WTC11 (cell line): ENCODE measurements at regions not wholly inside any gene's neighbourhood (a gene's known extent, or its start where the extent isn't known, plus 50 kb on each side); places are given as distances from the start of the nearest gene placed in this dataset.

ENCODE experiments used
- ATAC-seq: fragments of 200-7000 bp; cut with Tn5 transposase; 2 replicates; pipeline ENCODE4 v1.10.0; 2021; ENCODE audit warnings: mild to moderate bottlenecking, moderate library complexity
- CTCF ChIA-PET: fragments of 300-600 bp; sonication (Branson Sonifier 250); formaldehyde crosslinking; loops from one replicate; lab custom pipeline; 2021; ENCODE audit warnings: antibody characterized with exemption; lab: Charles Lee
- POLR2A ChIA-PET: fragments of 350-600 bp; sonication (Branson Sonifier 250); formaldehyde crosslinking; loops from one replicate; lab custom pipeline; 2021; ENCODE audit warnings: antibody characterized with exemption; lab: Charles Lee
- DNase-seq: peaks from one replicate; pipeline ENCODE4 v3.0.0; 2021; ENCODE audit warnings: low spot score
- H3K27ac Mint-ChIP-seq: 2 replicates; pipeline ENCODE4 v1.8.0; 2021; ENCODE audit warnings: mixed read lengths
- H3K27me3 Mint-ChIP-seq: 2 replicates; pipeline ENCODE4 v1.8.0; 2021; ENCODE audit warnings: low read depth, mild to moderate bottlenecking, moderate library complexity, mixed read lengths
- H3K36me3 Mint-ChIP-seq: 2 replicates; pipeline ENCODE4 v1.8.0; 2021; ENCODE audit warnings: mixed read lengths
- H3K4me1 Mint-ChIP-seq: 2 replicates; pipeline ENCODE4 v1.8.0; 2022; ENCODE audit warnings: mixed read lengths
- H3K4me3 Mint-ChIP-seq: 2 replicates; pipeline ENCODE4 v1.8.0; 2021; ENCODE audit warnings: mild to moderate bottlenecking, moderate library complexity, mixed read lengths
- H3K9me3 Mint-ChIP-seq: 2 replicates; pipeline ENCODE4 v1.8.0; 2021; ENCODE audit warnings: mixed read lengths
- CREB1 ChIP-seq: sonication (generic); formaldehyde crosslinking; IDR thresholded peaks from 2 replicates; pipeline ENCODE4 v1.8.0; 2023; ENCODE audit warnings: mild to moderate bottlenecking, missing genetic modification reagents
- CREM ChIP-seq: sonication (generic); formaldehyde crosslinking; IDR thresholded peaks from 2 replicates; pipeline ENCODE4 v1.8.1; 2022; ENCODE audit warnings: mild to moderate bottlenecking, missing genetic modification reagents, moderate library complexity
- FOXJ3 ChIP-seq: sonication (generic); formaldehyde crosslinking; IDR thresholded peaks from 2 replicates; pipeline ENCODE4 v1.9.0; 2021; ENCODE audit warnings: missing genetic modification reagents, mild to moderate bottlenecking, borderline replicate concordance
- FOXK1 ChIP-seq: sonication (generic); formaldehyde crosslinking; IDR thresholded peaks from 2 replicates; pipeline ENCODE4 v1.8.0; 2022; ENCODE audit warnings: mild to moderate bottlenecking, moderate library complexity, missing genetic modification reagents
- FOXP1 ChIP-seq: sonication (generic); formaldehyde crosslinking; IDR thresholded peaks from 2 replicates; pipeline ENCODE4 v1.8.0; 2022; ENCODE audit warnings: missing genetic modification reagents, mild to moderate bottlenecking, moderate library complexity, borderline replicate concordance
- GTF2I ChIP-seq: fragments of 250-450 bp; sonication (Bioruptor Pico); conservative IDR thresholded peaks from 2 replicates; pipeline ENCODE4 v1.4.0; 2021; ENCODE audit warnings: mild to moderate bottlenecking
- IRF2 ChIP-seq: sonication (generic); formaldehyde crosslinking; IDR thresholded peaks from 2 replicates; pipeline ENCODE4 v1.8.0; 2022; ENCODE audit warnings: low read depth, missing genetic modification reagents, borderline replicate concordance
- JUN ChIP-seq: sonication (generic); formaldehyde crosslinking; IDR thresholded peaks from 2 replicates; pipeline ENCODE4 v1.8.0; 2023; ENCODE audit warnings: mild to moderate bottlenecking, missing genetic modification reagents
- KAT7 ChIP-seq: sonication (generic); formaldehyde crosslinking; IDR thresholded peaks from 2 replicates; pipeline ENCODE4 v1.8.1; 2023; ENCODE audit warnings: missing genetic modification reagents, mild to moderate bottlenecking, borderline replicate concordance
- NFATC4 ChIP-seq: fragments of 250-450 bp; sonication (Bioruptor Pico); IDR thresholded peaks from 2 replicates; pipeline ENCODE4 v1.9.0; 2021; ENCODE audit warnings: mild to moderate bottlenecking
- NFYB ChIP-seq: sonication (generic); formaldehyde crosslinking; conservative IDR thresholded peaks from 2 replicates; pipeline ENCODE4 v1.8.0; 2022; ENCODE audit warnings: low read depth, missing genetic modification reagents
- OVOL2 ChIP-seq: fragments of 250-450 bp; sonication (Bioruptor Pico); IDR thresholded peaks from 2 replicates; pipeline ENCODE4 v1.9.0; 2021; ENCODE audit warnings: mild to moderate bottlenecking, borderline replicate concordance
- SOX15 ChIP-seq: fragments of 250-450 bp; sonication (Bioruptor Pico); IDR thresholded peaks from 2 replicates; pipeline ENCODE4 v1.9.0; 2021; ENCODE audit warnings: mild to moderate bottlenecking
- ZNF121 ChIP-seq: sonication (generic); formaldehyde crosslinking; IDR thresholded peaks from 2 replicates; pipeline ENCODE4 v1.8.0; 2023; ENCODE audit warnings: missing genetic modification reagents
- ZNF219 ChIP-seq: sonication (generic); formaldehyde crosslinking; IDR thresholded peaks from 2 replicates; pipeline ENCODE4 v1.8.0; 2023; ENCODE audit warnings: missing genetic modification reagents, mild to moderate bottlenecking, borderline replicate concordance
- ZNF416 ChIP-seq: fragments of 250-450 bp; sonication (Bioruptor Pico); IDR thresholded peaks from 2 replicates; pipeline ENCODE4 v1.9.0; 2021; ENCODE audit warnings: mild to moderate bottlenecking, inconsistent platforms
- ZNF671 ChIP-seq: fragments of 250-450 bp; sonication (Bioruptor Pico); IDR thresholded peaks from 2 replicates; pipeline ENCODE4 v1.8.0; 2021; ENCODE audit warnings: mild to moderate bottlenecking
- TF ChIP-seq, protein P1 (sequence below): sonication (generic); formaldehyde crosslinking; IDR thresholded peaks from 2 replicates; pipeline ENCODE4 v1.8.1; 2023; ENCODE audit warnings: mild to moderate bottlenecking, missing genetic modification reagents, moderate library complexity
- TF ChIP-seq, protein P2 (sequence below): sonication (generic); formaldehyde crosslinking; IDR thresholded peaks from 2 replicates; pipeline ENCODE4 v1.8.0; 2023; ENCODE audit warnings: mild to moderate bottlenecking, missing genetic modification reagents
- TF ChIP-seq, protein P3 (sequence below): sonication (generic); formaldehyde crosslinking; IDR thresholded peaks from 2 replicates; pipeline ENCODE4 v1.8.1; 2023; ENCODE audit warnings: mild to moderate bottlenecking, missing genetic modification reagents, moderate library complexity
- TF ChIP-seq, protein P4 (sequence below): fragments of 250-450 bp; sonication (Bioruptor Pico); IDR thresholded peaks from 2 replicates; pipeline ENCODE4 v1.9.0; 2021; ENCODE audit warnings: mild to moderate bottlenecking
- TF ChIP-seq, protein P5 (sequence below): sonication (generic); formaldehyde crosslinking; IDR thresholded peaks from 2 replicates; pipeline ENCODE4 v1.8.1; 2023; ENCODE audit warnings: mild to moderate bottlenecking, missing genetic modification reagents
- TF ChIP-seq, protein P6 (sequence below): sonication (generic); formaldehyde crosslinking; IDR thresholded peaks from 2 replicates; pipeline ENCODE4 v1.8.0; 2022; ENCODE audit warnings: mild to moderate bottlenecking, missing genetic modification reagents
- TF ChIP-seq, protein P7 (sequence below): fragments of 200-600 bp; IDR thresholded peaks from 2 replicates; pipeline ENCODE4 v1.8.0; 2022; ENCODE audit warnings: antibody characterized with exemption
- TF ChIP-seq, protein P8 (sequence below): sonication (generic); formaldehyde crosslinking; IDR thresholded peaks from 2 replicates; pipeline ENCODE4 v1.8.1; 2023; ENCODE audit warnings: mild to moderate bottlenecking, moderate library complexity, missing genetic modification reagents

DNA sequence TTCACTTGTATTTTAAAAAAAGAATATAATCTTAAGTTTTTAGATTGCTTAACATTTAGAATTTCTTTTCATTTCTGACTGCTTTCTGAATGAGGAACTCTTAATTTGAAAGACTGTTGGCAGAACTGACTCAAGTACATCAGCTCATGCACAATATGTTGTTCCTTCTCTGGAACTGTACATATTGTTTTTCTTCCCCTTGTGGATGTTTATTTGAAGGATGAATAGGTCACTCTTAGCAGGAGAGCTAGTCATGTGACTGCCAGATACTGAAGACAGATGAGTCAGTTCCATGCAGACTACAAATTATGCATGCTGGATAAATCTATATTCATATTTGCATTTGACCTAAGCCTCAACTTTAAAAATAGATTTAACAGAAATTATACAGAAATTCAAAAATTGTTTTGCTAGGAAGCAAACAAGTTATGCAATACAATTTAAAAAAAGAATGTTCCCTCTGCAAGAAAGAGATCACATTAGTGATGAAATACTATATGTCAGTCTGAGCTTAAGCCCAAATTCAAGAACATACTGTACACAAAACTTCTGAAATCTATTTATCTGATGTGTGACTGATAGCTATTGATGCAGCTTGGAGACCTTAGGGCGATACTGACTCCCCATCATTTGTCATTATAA lies 1274.9 kb upstream of the GJE1 start:
- Mint-ChIP-seq H3K36me3 (no peaks in the 10 kb centered on the region), H3K4me3 (no peak overlapping the region), H3K9me3 (no peaks in the 10 kb centered on the region)
- no peak for ATAC-seq
- TF ChIP-seq ZNF219 (CRISPR knock-in tag) (no peak), CREM (CRISPR knock-in tag) (no peak), OVOL2 (CRISPR knock-in tag) (no peak), FOXP1 (CRISPR knock-in tag) (no peak), NFATC4 (CRISPR knock-in tag) (no peak), GTF2I (CRISPR knock-in tag) (no peak), FOXK1 (CRISPR knock-in tag) (no peak), KAT7 (CRISPR knock-in tag) (no peak), SOX15 (CRISPR knock-in tag) (no peak), FOXJ3 (CRISPR knock-in tag) (no peak), ZNF416 (no peak), CREB1 (CRISPR knock-in tag) (no peak), ZNF121 (no peak), IRF2 (CRISPR knock-in tag) (no peak)
- TF ChIP-seq, protein P1, sequence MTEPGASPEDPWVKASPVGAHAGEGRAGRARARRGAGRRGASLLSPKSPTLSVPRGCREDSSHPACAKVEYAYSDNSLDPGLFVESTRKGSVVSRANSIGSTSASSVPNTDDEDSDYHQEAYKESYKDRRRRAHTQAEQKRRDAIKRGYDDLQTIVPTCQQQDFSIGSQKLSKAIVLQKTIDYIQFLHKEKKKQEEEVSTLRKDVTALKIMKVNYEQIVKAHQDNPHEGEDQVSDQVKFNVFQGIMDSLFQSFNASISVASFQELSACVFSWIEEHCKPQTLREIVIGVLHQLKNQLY (CRISPR knock-in tag), result no peak
- TF ChIP-seq, protein P2, sequence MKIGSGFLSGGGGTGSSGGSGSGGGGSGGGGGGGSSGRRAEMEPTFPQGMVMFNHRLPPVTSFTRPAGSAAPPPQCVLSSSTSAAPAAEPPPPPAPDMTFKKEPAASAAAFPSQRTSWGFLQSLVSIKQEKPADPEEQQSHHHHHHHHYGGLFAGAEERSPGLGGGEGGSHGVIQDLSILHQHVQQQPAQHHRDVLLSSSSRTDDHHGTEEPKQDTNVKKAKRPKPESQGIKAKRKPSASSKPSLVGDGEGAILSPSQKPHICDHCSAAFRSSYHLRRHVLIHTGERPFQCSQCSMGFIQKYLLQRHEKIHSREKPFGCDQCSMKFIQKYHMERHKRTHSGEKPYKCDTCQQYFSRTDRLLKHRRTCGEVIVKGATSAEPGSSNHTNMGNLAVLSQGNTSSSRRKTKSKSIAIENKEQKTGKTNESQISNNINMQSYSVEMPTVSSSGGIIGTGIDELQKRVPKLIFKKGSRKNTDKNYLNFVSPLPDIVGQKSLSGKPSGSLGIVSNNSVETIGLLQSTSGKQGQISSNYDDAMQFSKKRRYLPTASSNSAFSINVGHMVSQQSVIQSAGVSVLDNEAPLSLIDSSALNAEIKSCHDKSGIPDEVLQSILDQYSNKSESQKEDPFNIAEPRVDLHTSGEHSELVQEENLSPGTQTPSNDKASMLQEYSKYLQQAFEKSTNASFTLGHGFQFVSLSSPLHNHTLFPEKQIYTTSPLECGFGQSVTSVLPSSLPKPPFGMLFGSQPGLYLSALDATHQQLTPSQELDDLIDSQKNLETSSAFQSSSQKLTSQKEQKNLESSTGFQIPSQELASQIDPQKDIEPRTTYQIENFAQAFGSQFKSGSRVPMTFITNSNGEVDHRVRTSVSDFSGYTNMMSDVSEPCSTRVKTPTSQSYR (CRISPR knock-in tag), result no peak
- TF ChIP-seq, protein P3, sequence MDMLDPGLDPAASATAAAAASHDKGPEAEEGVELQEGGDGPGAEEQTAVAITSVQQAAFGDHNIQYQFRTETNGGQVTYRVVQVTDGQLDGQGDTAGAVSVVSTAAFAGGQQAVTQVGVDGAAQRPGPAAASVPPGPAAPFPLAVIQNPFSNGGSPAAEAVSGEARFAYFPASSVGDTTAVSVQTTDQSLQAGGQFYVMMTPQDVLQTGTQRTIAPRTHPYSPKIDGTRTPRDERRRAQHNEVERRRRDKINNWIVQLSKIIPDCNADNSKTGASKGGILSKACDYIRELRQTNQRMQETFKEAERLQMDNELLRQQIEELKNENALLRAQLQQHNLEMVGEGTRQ (CRISPR knock-in tag), result no peak
- TF ChIP-seq, protein P4, sequence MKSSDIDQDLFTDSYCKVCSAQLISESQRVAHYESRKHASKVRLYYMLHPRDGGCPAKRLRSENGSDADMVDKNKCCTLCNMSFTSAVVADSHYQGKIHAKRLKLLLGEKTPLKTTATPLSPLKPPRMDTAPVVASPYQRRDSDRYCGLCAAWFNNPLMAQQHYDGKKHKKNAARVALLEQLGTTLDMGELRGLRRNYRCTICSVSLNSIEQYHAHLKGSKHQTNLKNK (CRISPR knock-in tag), result no peak
- TF ChIP-seq, protein P5, sequence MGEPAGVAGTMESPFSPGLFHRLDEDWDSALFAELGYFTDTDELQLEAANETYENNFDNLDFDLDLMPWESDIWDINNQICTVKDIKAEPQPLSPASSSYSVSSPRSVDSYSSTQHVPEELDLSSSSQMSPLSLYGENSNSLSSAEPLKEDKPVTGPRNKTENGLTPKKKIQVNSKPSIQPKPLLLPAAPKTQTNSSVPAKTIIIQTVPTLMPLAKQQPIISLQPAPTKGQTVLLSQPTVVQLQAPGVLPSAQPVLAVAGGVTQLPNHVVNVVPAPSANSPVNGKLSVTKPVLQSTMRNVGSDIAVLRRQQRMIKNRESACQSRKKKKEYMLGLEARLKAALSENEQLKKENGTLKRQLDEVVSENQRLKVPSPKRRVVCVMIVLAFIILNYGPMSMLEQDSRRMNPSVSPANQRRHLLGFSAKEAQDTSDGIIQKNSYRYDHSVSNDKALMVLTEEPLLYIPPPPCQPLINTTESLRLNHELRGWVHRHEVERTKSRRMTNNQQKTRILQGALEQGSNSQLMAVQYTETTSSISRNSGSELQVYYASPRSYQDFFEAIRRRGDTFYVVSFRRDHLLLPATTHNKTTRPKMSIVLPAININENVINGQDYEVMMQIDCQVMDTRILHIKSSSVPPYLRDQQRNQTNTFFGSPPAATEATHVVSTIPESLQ (CRISPR knock-in tag), result no peak
- TF ChIP-seq, all 79 proteins: peak for 0
- no peaks in the 10 kb centered on the region for H3K27me3 Mint-ChIP-seq
- DNase-seq, result no peak
- ChIA-PET POLR2A (no interaction called here), CTCF (no interaction called here)
- no peak overlapping the region for H3K27ac Mint-ChIP-seq
- H3K4me1 Mint-ChIP-seq, result no peaks in the 10 kb centered on the region

DNA sequence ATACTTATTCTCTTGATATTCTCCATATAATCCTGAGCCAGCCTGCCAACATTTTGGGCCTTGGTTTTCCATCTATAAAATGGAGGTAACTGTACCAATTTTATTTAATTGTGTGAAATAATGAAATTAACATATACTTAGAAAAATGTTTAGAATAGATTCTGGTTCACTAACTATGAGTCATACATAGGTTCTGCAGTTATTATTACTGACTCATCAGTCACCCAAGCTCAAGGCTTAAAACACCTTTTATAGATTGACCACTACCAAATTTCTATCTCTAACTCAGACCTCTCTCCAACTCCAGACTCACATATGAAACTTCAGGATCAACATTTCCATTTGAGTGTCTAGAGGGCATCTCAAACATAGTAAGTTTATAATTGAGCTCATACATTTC lies 1277.2 kb upstream of the GJE1 start:
- DNase-seq (no peak), ATAC-seq (no peak)
- CTCF ChIA-PET, result no interaction called here
- H3K27ac Mint-ChIP-seq, result no peak overlapping the region
- POLR2A ChIA-PET, result no interaction called here
- no peak overlapping the region for H3K4me3 Mint-ChIP-seq
- no peaks in the 10 kb centered on the region for H3K27me3 Mint-ChIP-seq
- no peaks in the 10 kb centered on the region for H3K36me3 Mint-ChIP-seq
- no peaks in the 10 kb centered on the region for H3K9me3 Mint-ChIP-seq
- no peaks in the 10 kb centered on the region for H3K4me1 Mint-ChIP-seq
- no peak for TF ChIP-seq ZNF671 (CRISPR knock-in tag)
- TF ChIP-seq, protein P6, sequence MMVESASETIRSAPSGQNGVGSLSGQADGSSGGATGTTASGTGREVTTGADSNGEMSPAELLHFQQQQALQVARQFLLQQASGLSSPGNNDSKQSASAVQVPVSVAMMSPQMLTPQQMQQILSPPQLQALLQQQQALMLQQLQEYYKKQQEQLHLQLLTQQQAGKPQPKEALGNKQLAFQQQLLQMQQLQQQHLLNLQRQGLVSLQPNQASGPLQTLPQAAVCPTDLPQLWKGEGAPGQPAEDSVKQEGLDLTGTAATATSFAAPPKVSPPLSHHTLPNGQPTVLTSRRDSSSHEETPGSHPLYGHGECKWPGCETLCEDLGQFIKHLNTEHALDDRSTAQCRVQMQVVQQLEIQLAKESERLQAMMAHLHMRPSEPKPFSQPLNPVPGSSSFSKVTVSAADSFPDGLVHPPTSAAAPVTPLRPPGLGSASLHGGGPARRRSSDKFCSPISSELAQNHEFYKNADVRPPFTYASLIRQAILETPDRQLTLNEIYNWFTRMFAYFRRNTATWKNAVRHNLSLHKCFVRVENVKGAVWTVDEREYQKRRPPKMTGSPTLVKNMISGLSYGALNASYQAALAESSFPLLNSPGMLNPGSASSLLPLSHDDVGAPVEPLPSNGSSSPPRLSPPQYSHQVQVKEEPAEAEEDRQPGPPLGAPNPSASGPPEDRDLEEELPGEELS, result no peak
- TF ChIP-seq OVOL2 (CRISPR knock-in tag), result no peak
- TF ChIP-seq, protein P7, sequence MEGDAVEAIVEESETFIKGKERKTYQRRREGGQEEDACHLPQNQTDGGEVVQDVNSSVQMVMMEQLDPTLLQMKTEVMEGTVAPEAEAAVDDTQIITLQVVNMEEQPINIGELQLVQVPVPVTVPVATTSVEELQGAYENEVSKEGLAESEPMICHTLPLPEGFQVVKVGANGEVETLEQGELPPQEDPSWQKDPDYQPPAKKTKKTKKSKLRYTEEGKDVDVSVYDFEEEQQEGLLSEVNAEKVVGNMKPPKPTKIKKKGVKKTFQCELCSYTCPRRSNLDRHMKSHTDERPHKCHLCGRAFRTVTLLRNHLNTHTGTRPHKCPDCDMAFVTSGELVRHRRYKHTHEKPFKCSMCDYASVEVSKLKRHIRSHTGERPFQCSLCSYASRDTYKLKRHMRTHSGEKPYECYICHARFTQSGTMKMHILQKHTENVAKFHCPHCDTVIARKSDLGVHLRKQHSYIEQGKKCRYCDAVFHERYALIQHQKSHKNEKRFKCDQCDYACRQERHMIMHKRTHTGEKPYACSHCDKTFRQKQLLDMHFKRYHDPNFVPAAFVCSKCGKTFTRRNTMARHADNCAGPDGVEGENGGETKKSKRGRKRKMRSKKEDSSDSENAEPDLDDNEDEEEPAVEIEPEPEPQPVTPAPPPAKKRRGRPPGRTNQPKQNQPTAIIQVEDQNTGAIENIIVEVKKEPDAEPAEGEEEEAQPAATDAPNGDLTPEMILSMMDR, result no peak
- TF ChIP-seq JUN, result no peak
- TF ChIP-seq, protein P8, sequence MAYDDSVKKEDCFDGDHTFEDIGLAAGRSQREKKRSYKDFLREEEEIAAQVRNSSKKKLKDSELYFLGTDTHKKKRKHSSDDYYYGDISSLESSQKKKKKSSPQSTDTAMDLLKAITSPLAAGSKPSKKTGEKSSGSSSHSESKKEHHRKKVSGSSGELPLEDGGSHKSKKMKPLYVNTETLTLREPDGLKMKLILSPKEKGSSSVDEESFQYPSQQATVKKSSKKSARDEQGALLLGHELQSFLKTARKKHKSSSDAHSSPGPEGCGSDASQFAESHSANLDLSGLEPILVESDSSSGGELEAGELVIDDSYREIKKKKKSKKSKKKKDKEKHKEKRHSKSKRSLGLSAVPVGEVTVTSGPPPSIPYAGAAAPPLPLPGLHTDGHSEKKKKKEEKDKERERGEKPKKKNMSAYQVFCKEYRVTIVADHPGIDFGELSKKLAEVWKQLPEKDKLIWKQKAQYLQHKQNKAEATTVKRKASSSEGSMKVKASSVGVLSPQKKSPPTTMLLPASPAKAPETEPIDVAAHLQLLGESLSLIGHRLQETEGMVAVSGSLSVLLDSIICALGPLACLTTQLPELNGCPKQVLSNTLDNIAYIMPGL (CRISPR knock-in tag), result no peak
- TF ChIP-seq NFYB, result no peak
